ENCODE measurements at regions not wholly inside any gene's neighbourhood (a gene's known extent, or its start where the extent isn't known, plus 50 kb on each side); places are given as distances from the start of the nearest gene placed in this dataset.

GRCh38 chr5:25646421-25647341 is 1001.9 kb upstream of the CDH10 start:
- TF ChIP-seq, protein P1, sequence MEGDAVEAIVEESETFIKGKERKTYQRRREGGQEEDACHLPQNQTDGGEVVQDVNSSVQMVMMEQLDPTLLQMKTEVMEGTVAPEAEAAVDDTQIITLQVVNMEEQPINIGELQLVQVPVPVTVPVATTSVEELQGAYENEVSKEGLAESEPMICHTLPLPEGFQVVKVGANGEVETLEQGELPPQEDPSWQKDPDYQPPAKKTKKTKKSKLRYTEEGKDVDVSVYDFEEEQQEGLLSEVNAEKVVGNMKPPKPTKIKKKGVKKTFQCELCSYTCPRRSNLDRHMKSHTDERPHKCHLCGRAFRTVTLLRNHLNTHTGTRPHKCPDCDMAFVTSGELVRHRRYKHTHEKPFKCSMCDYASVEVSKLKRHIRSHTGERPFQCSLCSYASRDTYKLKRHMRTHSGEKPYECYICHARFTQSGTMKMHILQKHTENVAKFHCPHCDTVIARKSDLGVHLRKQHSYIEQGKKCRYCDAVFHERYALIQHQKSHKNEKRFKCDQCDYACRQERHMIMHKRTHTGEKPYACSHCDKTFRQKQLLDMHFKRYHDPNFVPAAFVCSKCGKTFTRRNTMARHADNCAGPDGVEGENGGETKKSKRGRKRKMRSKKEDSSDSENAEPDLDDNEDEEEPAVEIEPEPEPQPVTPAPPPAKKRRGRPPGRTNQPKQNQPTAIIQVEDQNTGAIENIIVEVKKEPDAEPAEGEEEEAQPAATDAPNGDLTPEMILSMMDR (IDR thresholded peaks at IDR 0.05; ENCODE audit: low read depth, low read length), result no peak
- H3K4me3 ChIP-seq (replicated peaks in 1 of 2; ENCODE audit: low read depth in 2 of 2, low read length in 2 of 2), result no peak overlapping the region
- DNase-seq (ENCODE audit: low read depth in 2 of 2), result no peak

DNA sequence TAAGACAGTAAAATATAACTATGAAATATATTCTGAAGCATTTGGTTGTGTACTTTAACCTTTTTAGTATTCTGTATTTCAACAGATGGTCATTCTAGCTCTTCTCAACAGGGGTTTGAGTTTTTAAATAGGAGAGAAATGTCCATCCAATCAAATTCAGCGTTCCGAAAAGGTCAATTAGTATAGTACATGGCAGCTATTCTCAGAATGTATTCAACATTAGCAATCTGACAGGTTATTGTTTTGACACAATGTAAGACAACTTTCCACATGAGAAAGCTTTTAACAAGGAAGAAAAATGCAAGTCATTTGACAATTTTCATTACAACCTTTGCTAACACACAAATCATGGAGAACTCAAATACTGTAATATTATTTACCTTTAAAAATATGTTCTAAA is 996.3 kb upstream of the CDH10 start:
- TF ChIP-seq, protein P1 (IDR thresholded peaks at IDR 0.05; ENCODE audit: low read depth, low read length), result no peak
- no peak for DNase-seq (ENCODE audit: low read depth in 2 of 2)
- H3K4me3 ChIP-seq (replicated peaks in 1 of 2; ENCODE audit: low read depth in 2 of 2, low read length in 2 of 2), result no peak overlapping the region

GRCh38 chr5:25619273-25619672 is 974.5 kb upstream of the CDH10 start:
- TF ChIP-seq, protein P1 (IDR thresholded peaks at IDR 0.05; ENCODE audit: low read depth, low read length), result no peak
- no peak overlapping the region for H3K4me3 ChIP-seq (replicated peaks in 1 of 2; ENCODE audit: low read depth in 2 of 2, low read length in 2 of 2)
- DNase-seq (ENCODE audit: low read depth in 2 of 2), result no peak

GRCh38 chr5:25618821-25619220 is 974.0 kb upstream of the CDH10 start:
- no peak overlapping the region for H3K4me3 ChIP-seq (replicated peaks in 1 of 2; ENCODE audit: low read depth in 2 of 2, low read length in 2 of 2)
- DNase-seq (ENCODE audit: low read depth in 2 of 2), result no peak
- TF ChIP-seq, protein P1 (IDR thresholded peaks at IDR 0.05; ENCODE audit: low read depth, low read length), result no peak

DNA sequence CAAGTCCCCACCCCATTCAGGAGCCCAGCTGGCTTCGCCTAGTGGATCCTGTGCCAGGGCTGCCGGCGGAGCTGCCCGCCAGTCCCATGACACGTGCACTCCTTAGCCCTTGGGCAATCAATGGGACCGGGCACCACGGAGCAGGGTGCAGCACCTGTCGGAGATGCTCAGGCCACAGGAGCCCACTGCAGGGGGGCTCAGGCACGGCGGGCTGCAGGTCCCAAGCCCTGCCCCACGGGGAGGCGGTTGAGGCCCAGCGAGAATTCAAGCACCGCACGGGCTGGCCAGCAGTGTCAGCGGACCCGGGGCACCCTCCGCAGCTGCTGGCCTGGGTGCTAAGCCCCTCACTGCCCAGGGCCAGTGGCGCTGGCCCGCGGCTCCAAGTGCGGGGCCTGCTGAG is 969.7 kb upstream of the CDH10 start:
- no peak overlapping the region for H3K4me3 ChIP-seq (replicated peaks in 1 of 2; ENCODE audit: low read depth in 2 of 2, low read length in 2 of 2)
- DNase-seq (ENCODE audit: low read depth in 2 of 2), result no peak
- TF ChIP-seq, protein P1 (IDR thresholded peaks at IDR 0.05; ENCODE audit: low read depth, low read length), result no peak

GRCh38 chr5:25604681-25605080 is 959.9 kb upstream of the CDH10 start:
- H3K4me3 ChIP-seq (replicated peaks in 1 of 2; ENCODE audit: low read depth in 2 of 2, low read length in 2 of 2), result no peak overlapping the region
- TF ChIP-seq, protein P1 (IDR thresholded peaks at IDR 0.05; ENCODE audit: low read depth, low read length), result no peak
- no peak for DNase-seq (ENCODE audit: low read depth in 2 of 2)
